ENCODE measurements at regions not wholly inside any gene's neighbourhood (a gene's known extent, or its start where the extent isn't known, plus 50 kb on each side); places are given as distances from the start of the nearest gene placed in this dataset.

GRCh38 chr10:17538941-17539340 is 78.2 kb downstream of the HACD1 start:
- no peaks in the 10 kb centered on the region for H3K4me1 ChIP-seq (ENCODE audit: control insufficient read depth in 5 of 5, insufficient read depth in 5 of 5, low read length in 5 of 5)
- ATAC-seq (ENCODE audit: insufficient read depth, low FRiP score) (no peak), DNase-seq (no peak)
- H3K36me3 ChIP-seq (ENCODE audit: control insufficient read depth in 4 of 4, insufficient read depth in 4 of 4, low read length in 4 of 4): no peaks in the 10 kb centered on the region
- TF ChIP-seq CTCF (IDR thresholded peaks at IDR 0.05; ENCODE audit: control extremely low read depth, extremely low read depth): no peak
- H3K27me3 ChIP-seq (ENCODE audit: control insufficient read depth in 3 of 3, insufficient read depth in 3 of 3, low read length in 2 of 3): no peaks in the 10 kb centered on the region
- WGBS, 2 donors: 93 to 97% methylated on average over 1 of the region's 1 CpG
- no peak overlapping the region for H3K4me3 ChIP-seq
- H3K27ac ChIP-seq (ENCODE audit: low read depth in 1 of 2, low read length in 1 of 2): no peak overlapping the region
- H3K9me3 ChIP-seq (ENCODE audit: control insufficient read depth in 4 of 4, insufficient read depth in 3 of 4, low read length in 3 of 4): peaks cover 0 to 5% (median 0%) of the 10 kb centered on the region in 4 donors
- H3K9ac ChIP-seq (ENCODE audit: insufficient read depth in 1 of 2, low read length in 2 of 2): no peak overlapping the region

- no peak for ATAC-seq (ENCODE audit: insufficient read depth, low FRiP score)
- no peaks in the 10 kb centered on the region for H3K27me3 ChIP-seq (ENCODE audit: control insufficient read depth in 3 of 3, insufficient read depth in 3 of 3, low read length in 2 of 3)
- no peak overlapping the region for H3K27ac ChIP-seq (ENCODE audit: low read depth in 1 of 2, low read length in 1 of 2)
- no peak for TF ChIP-seq CTCF (IDR thresholded peaks at IDR 0.05; ENCODE audit: control extremely low read depth, extremely low read depth)
- 79 to 90% methylated on average over 7 of the region's 7 CpGs for WGBS, 2 donors
- no peak overlapping the region for H3K4me3 ChIP-seq
- no peaks in the 10 kb centered on the region for H3K4me1 ChIP-seq (ENCODE audit: control insufficient read depth in 5 of 5, insufficient read depth in 5 of 5, low read length in 5 of 5)
- H3K9ac ChIP-seq (ENCODE audit: insufficient read depth in 1 of 2, low read length in 2 of 2): no peak overlapping the region
- no peaks in the 10 kb centered on the region for H3K36me3 ChIP-seq (ENCODE audit: control insufficient read depth in 4 of 4, insufficient read depth in 4 of 4, low read length in 4 of 4)
- DNase-seq: no peak
- peaks cover 0 to 5% (median 0%) of the 10 kb centered on the region in 4 donors for H3K9me3 ChIP-seq (ENCODE audit: control insufficient read depth in 4 of 4, insufficient read depth in 3 of 4, low read length in 3 of 4)
These were observed 79.9 kb downstream of the HACD1 start for GRCh38 chr10:17537281-17537680.

DNA sequence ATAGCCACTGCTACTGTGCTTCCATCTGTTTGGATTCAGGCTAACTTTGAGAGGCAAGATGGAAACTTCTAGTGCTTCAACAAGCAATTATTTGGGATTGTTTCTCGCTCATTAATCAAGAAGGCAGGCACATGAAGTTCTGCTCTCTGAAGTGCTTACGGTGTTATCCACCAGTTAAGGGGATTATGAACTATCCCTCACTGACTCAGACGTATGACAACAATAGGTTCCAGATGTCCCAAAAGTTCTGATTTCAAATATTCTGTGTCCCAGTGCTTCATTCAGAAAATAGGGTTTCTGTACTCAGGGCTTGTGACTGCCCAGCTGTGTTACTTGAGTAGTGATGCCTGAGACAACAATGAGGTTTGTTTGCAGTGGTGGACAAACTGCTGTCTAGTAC is 81.0 kb downstream of the HACD1 start:
- Histone ChIP-seq H3K9ac (ENCODE audit: insufficient read depth in 1 of 2, low read length in 2 of 2) (no peak overlapping the region), H3K9me3 (ENCODE audit: control insufficient read depth in 4 of 4, insufficient read depth in 3 of 4, low read length in 3 of 4) (peaks cover 0 to 5% (median 0%) of the 10 kb centered on the region in 4 donors), H3K36me3 (ENCODE audit: control insufficient read depth in 4 of 4, insufficient read depth in 4 of 4, low read length in 4 of 4) (no peaks in the 10 kb centered on the region), H3K27me3 (ENCODE audit: control insufficient read depth in 3 of 3, insufficient read depth in 3 of 3, low read length in 2 of 3) (no peaks in the 10 kb centered on the region), H3K27ac (ENCODE audit: low read depth in 1 of 2, low read length in 1 of 2) (no peak overlapping the region), H3K4me1 (ENCODE audit: control insufficient read depth in 5 of 5, insufficient read depth in 5 of 5, low read length in 5 of 5) (no peaks in the 10 kb centered on the region), H3K4me3 (no peak overlapping the region)
- no peak for TF ChIP-seq CTCF (IDR thresholded peaks at IDR 0.05; ENCODE audit: control extremely low read depth, extremely low read depth)
- no peak for ATAC-seq (ENCODE audit: insufficient read depth, low FRiP score)
- WGBS, 2 donors: 86% methylated on average over 3 of the region's 3 CpGs
- DNase-seq: no peak

- Histone ChIP-seq H3K4me1 (ENCODE audit: control insufficient read depth in 5 of 5, insufficient read depth in 5 of 5, low read length in 5 of 5) (no peaks in the 10 kb centered on the region), H3K27ac (ENCODE audit: low read depth in 1 of 2, low read length in 1 of 2) (no peak overlapping the region), H3K9me3 (ENCODE audit: control insufficient read depth in 4 of 4, insufficient read depth in 3 of 4, low read length in 3 of 4) (no peaks in the 10 kb centered on the region), H3K27me3 (ENCODE audit: control insufficient read depth in 3 of 3, insufficient read depth in 3 of 3, low read length in 2 of 3) (no peaks in the 10 kb centered on the region), H3K36me3 (ENCODE audit: control insufficient read depth in 4 of 4, insufficient read depth in 4 of 4, low read length in 4 of 4) (no peaks in the 10 kb centered on the region), H3K9ac (ENCODE audit: insufficient read depth in 1 of 2, low read length in 2 of 2) (no peak overlapping the region), H3K4me3 (no peak overlapping the region)
- WGBS, 2 donors: 54 to 64% methylated on average over 4 of the region's 4 CpGs
- ATAC-seq (ENCODE audit: insufficient read depth, low FRiP score) (no peak), DNase-seq (no peak)
- no peak for TF ChIP-seq CTCF (IDR thresholded peaks at IDR 0.05; ENCODE audit: control extremely low read depth, extremely low read depth)
These were observed 79.3 kb upstream of the ST8SIA6 start for GRCh38 chr10:17533731-17534130.

All from lung (tissue), 11 donors.